Left lung (tissue), 4 donors: ENCODE measurements at regions not wholly inside any gene's neighbourhood (a gene's known extent, or its start where the extent isn't known, plus 50 kb on each side); places are given as distances from the start of the nearest gene placed in this dataset.

ENCODE experiments used
- ATAC-seq: fragments of 200-7000 bp; cut with Tn5 transposase; one replicate; pipeline ENCODE4 v1.9.1; 2020; ENCODE audit warnings: moderate library complexity
- DNase-seq, 4 donors: peaks; one replicate each; pipeline ENCODE4 v3.0.0-alpha.2; 2013 to 2020
- H3K27ac ChIP-seq, 2 donors: fragments of 200-600 bp; sonication (generic) in 1 of 2; one replicate each; pipeline versions ENCODE4 v1.5.0 to v1.8.0; 2020 to 2021
- H3K27me3 ChIP-seq, 2 donors: fragments of 200-600 bp; sonication (generic) in 1 of 2; one replicate each; pipeline versions ENCODE4 v1.5.0 to v1.8.0; 2020 to 2021
- H3K36me3 ChIP-seq, 2 donors: fragments of 200-600 bp; sonication (generic) in 1 of 2; one replicate each; pipeline versions ENCODE4 v1.5.0 to v1.8.0; 2020 to 2021
- H3K4me1 ChIP-seq, 2 donors: fragments of 200-600 bp; one replicate each; pipeline ENCODE4 v1.8.0; 2021
- H3K4me3 ChIP-seq, 2 donors: fragments of 200-600 bp; sonication (generic) in 1 of 2; one replicate each; pipeline versions ENCODE4 v1.5.0 to v1.8.0; 2020 to 2021; ENCODE audit warnings: mild to moderate bottlenecking in 1 of 2
- H3K9me3 ChIP-seq, 2 donors: fragments of 200-600 bp; sonication (generic) in 1 of 2; one replicate each; pipeline versions ENCODE4 v1.5.0 to v1.8.0; 2020 to 2021
- CTCF ChIP-seq, 2 donors: fragments of 200-600 bp; sonication (generic) in 1 of 2; IDR thresholded peaks; one replicate each; pipeline versions ENCODE4 v1.5.0 to v1.8.0; 2021; ENCODE audit warnings: antibody characterized with exemption in 2 of 2
- intact Hi-C, 2 donors: fragments of 100-400 bp; cut with DNase I; formaldehyde crosslinking; loops; one replicate each; pipeline versions ENCODE4 v1.11.2 to v1.14.2; 2022
- donor health status: DM: no; HTN: yes; CAD: no.
- donor health status: DM: no; HTN: no; CAD: no.

- Histone ChIP-seq H3K27ac (no peak overlapping the region), H3K36me3 (no peaks in the 10 kb centered on the region), H3K9me3 (no peaks in the 10 kb centered on the region), H3K27me3 (no peaks in the 10 kb centered on the region), H3K4me1 (peaks cover 0 to 3% of the 10 kb centered on the region in 2 donors), H3K4me3 (no peak overlapping the region)
- no peak for TF ChIP-seq CTCF (IDR thresholded peaks at IDR 0.05)
- intact Hi-C loops: no loop called here
- DNase-seq (no peak), ATAC-seq (no peak)
Measured at GRCh38 chr2:217681791-217682190, 321.0 kb downstream of the TNS1 start.

- no peak for ATAC-seq
- no peak for DNase-seq
- Histone ChIP-seq H3K27me3 (no peaks in the 10 kb centered on the region), H3K27ac (no peak overlapping the region), H3K4me3 (no peak overlapping the region), H3K4me1 (peaks cover 0 to 1% of the 10 kb centered on the region in 2 donors), H3K9me3 (no peaks in the 10 kb centered on the region), H3K36me3 (no peaks in the 10 kb centered on the region)
- intact Hi-C loops: no loop called here
- no peak for TF ChIP-seq CTCF (IDR thresholded peaks at IDR 0.05)
Measured at GRCh38 chr2:217680381-217680780, 322.4 kb downstream of the TNS1 start.

GRCh38 chr2:217673627-217674026 lies 329.2 kb downstream of the TNS1 start:
- ATAC-seq: no peak
- Histone ChIP-seq H3K9me3 (no peaks in the 10 kb centered on the region), H3K4me1 (no peaks in the 10 kb centered on the region), H3K4me3 (no peak overlapping the region), H3K27ac (no peak overlapping the region), H3K27me3 (no peaks in the 10 kb centered on the region), H3K36me3 (no peaks in the 10 kb centered on the region)
- DNase-seq: no peak
- intact Hi-C loops: no loop called here
- TF ChIP-seq CTCF (IDR thresholded peaks at IDR 0.05): no peak

GRCh38 chr2:217672472-217672871 lies 330.3 kb downstream of the TNS1 start:
- H3K36me3 ChIP-seq: no peaks in the 10 kb centered on the region
- H3K9me3 ChIP-seq: no peaks in the 10 kb centered on the region
- H3K4me3 ChIP-seq: no peak overlapping the region
- no peaks in the 10 kb centered on the region for H3K4me1 ChIP-seq
- DNase-seq (no peak), ATAC-seq (peak; percentile 74)
- no peak for TF ChIP-seq CTCF (IDR thresholded peaks at IDR 0.05)
- no peak overlapping the region for H3K27ac ChIP-seq
- intact Hi-C loops: no loop called here
- no peaks in the 10 kb centered on the region for H3K27me3 ChIP-seq

- intact Hi-C loops: no loop called here
- Histone ChIP-seq H3K4me1 (no peaks in the 10 kb centered on the region), H3K27ac (no peak overlapping the region), H3K27me3 (no peaks in the 10 kb centered on the region), H3K36me3 (no peaks in the 10 kb centered on the region), H3K9me3 (no peaks in the 10 kb centered on the region), H3K4me3 (no peak overlapping the region)
- TF ChIP-seq CTCF (IDR thresholded peaks at IDR 0.05): no peak
- no peak for DNase-seq
- no peak for ATAC-seq
Measured at GRCh38 chr2:217671871-217672270, 330.9 kb downstream of the TNS1 start.
